Fibroblast of the conjunctiva (primary cell): ENCODE measurements at regions not wholly inside any gene's neighbourhood (a gene's known extent, or its start where the extent isn't known, plus 50 kb on each side); places are given as distances from the start of the nearest gene placed in this dataset.
A peak's percentile ranks its signal among the peaks of the same experiment; 100 is the strongest.

ENCODE experiments used
- DNase-seq: peaks from one replicate; pipeline ENCODE4 v3.0.0-alpha.2; 2010; ENCODE audit warnings: low read depth

DNA sequence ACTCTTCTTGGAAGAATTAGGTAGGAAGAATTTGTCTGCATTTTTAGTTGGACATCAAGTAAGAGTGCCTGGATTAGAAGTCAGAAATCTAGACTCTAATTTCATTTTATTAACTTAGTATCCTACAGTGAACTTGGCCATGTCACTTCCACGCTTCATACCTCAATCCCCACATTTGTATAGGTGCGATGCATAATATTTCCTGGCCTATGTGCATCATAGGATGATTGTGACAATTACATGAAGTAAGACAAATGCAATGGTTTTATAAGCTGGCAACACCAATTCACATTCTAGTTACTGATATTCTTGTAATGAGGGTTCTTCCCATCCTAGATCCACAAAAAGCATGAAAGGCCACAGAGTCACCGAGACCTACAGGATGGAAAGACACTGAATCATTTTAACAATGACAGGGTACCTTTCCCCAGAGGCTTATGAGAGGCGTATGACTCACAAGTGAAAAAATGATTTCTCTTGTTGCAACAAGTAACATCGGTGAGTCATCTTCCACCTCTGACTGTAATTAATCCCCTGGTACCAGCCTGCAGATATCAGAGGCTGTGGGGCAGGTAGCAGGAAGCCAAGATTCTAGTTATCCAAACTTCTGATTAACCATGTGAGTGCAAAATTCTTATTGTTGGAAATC lies 56.0 kb upstream of the OR5AK2 start:
- peak; percentile 2 for DNase-seq

DNA sequence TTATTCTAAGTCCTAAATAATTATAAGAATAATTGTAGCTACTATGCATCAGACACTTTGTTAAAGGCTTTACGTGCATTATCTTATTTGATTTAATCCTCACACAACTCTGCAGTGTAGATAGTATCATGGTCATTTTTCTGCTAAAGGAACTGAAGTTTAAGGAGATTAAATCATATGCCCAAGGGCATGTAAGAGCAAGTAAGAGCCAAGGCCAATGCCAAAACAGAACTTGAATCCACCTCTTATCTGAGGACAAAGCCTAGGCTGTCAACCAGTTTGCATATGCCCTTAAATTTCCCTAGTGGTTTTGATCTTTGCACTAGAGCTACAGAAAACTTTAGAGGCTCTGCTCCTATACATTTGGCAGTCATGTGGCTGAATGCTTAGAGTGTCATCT lies 65.6 kb upstream of the OR5AK2 start:
- DNase-seq: no peak

DNA sequence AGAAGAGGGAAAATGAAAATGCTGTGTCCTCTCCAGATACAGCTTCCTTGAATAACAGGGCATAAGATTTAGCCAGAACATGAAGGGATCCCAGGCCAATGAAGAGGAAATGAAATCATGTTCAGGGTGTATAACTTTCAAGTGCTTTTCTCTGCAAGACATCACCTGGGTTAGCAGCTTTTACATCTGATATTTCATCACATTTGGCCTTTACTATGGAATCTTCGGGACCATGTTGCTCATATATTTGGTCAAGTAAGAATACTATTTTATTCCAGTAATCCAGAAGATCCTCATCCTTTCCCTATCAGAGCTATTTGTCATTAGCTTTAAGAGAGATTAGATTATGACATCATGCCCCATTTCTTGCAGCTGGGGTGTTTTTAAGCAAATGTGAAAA lies 66.3 kb upstream of the OR5AK2 start:
- no peak for DNase-seq

DNA sequence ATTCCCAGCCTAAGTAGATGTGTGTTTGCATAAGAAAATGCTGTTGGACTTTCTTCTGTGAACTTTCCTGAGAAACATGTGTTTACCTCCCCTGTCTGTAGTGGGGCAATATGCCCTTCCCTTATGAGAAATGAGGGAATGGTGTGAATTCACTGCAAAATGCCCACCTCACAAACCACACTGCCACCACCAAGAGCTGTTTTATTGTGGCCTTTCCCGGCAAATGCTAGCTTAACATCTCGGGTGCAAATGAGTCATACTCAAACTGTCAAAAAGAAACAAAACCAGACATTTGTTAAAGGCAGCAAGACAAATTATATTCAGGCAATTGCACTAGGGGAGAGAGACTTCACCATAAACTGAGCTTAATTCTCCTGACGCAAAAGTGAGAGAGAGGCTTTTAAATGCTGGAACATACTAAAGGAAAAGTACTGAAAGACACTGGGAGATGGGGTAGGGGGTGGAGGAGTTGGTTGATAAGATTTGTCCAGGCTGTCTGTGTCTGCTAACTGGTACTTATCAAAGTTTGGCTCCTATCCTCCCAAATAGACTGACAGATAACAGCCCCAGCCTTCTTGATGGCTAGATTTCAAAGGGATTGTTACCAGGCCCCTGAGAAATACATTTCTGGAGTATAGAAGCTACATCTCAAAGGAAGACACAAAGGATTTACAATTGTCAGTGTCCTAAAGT lies 70.9 kb upstream of the OR5AK2 start:
- DNase-seq: no peak

DNA sequence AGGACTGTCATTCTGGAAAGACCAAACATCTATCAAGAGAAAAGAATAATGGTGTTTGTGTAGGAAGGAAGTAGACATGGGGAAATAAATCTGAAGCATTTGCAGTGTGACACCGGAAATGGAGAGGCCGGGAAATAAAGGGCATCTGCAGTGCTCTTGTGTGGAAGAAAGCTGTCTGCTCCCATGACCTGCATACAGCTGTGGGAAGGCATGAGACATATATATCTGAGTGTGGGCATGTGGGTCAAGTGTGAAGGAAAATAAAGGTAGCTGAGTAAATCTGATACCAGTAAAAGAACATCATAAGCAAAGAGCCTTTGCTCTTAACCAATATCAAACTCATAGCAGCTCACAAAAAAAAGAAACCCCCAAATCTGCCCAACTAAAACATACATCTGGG lies 72.1 kb upstream of the OR5AK2 start:
- no peak for DNase-seq

DNA sequence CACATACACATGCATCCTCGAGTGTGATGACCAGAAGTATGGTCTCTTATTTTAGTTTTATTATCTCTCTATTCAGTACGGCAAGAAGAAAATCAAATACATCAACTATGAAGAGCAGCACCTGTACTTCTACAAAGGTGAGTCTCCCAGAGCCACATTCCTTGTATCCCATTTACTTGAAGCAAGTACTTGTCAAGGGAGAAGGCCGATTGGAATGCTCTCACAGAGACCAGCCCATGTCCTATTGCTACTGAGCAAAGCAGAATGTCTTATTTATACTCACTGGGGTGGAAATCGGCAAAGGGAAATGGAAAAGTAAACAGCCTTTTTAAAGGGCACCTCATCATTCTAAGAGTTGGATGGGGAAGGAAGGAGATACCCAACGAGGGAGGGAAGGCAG lies 72.6 kb upstream of the OR5AK2 start:
- DNase-seq: no peak

DNA sequence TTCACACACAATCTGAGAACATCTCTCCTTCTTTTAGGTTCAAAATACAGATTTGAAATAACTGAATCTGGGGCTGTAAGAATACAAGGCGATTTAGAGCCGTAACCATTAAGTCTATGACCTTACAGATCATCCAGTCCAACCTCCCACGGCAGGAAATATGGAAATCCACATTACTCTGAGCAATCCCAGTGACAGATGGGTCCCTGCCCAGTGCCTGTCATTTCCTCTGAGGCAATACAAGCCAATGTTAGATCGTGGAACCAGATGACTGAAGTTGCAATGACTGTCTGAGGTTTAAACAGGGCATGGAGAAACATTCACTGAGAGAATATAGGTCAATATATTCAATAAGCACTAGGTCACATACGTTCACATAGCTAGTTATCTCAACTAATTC lies 77.4 kb upstream of the OR5AK2 start:
- DNase-seq: no peak

DNA sequence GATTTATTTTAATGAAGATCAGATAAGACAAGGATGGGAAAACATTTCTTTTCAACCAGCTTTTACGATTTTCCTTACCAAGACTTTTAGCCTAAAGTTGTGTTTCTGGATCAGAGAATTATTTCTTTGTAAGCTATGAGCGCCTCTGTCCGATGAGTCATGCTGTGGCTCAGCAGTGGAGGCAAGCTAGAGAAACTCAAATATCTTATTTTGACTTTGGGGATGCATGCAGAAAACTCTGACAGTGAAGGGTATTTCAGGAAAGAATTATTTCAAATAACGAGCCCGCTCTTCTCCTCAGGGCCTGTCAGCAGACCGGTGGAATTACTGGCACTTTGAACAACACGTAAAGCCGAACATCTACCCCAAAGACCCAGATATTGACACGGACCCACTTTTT lies 77.9 kb upstream of the OR5AK2 start:
- DNase-seq: no peak

DNA sequence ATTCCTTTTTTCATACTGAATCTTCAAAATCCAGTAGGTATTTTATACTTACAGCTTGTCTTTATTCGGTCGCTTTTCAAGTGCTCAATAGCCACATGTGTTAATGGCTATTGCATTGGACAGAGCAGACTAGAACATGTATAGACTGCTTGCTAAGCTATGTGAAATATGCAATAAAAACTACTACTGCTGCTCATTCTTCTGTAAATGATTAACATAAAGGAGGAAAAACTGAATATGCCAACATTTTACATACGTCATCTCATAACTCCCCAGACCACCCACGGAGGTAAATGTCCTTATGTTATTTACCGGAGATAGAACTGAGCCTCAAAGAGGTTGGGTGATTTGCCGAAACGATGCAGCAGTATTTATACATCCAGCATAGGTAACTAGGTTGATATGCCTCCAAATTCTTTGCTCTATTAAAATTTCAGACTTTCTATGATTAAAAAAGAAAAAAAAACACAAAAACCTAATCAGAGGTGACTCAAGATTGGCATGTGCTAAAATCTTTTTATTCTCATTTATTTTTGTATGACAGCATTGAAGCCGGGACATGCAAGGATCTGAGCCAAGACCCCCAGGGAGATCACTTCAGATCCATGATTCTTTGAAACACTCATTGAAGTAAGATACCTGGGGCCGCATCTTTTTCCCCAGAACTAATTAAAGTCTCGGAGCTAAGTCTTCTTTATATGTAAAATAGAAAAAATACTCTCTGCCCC lies 78.5 kb upstream of the OR5AK2 start:
- DNase-seq: no peak

GRCh38 chr11:56909563-56909962 lies 79.2 kb upstream of the OR5AK2 start:
- DNase-seq: no peak

GRCh38 chr11:56909080-56909479 lies 79.6 kb upstream of the OR5AK2 start:
- DNase-seq: no peak

- DNase-seq: no peak
Observed at GRCh38 chr11:56906683-56907148, 82.0 kb upstream of the OR5AK2 start.

GRCh38 chr11:56905936-56906335 lies 82.8 kb upstream of the OR5AK2 start:
- no peak for DNase-seq

DNA sequence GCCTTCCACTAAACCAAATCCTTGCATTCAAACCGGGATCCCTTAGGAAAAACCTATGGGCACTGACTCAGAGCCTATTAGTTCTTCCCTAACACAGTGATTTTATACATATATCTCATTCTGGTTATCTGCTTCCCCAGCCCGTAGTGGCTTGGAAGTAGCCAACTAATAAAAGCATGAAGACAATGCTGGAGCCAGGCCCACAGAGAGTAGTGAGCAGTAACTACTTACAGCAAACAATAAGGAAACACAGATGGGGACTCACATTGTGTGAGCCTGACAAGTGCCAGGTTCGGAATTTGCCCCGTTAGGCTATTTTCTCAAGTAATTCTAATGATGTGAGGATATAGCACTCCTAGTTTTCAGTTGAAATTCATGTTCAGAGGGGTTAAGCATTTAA lies 83.3 kb upstream of the OR5AK2 start:
- DNase-seq: no peak

DNA sequence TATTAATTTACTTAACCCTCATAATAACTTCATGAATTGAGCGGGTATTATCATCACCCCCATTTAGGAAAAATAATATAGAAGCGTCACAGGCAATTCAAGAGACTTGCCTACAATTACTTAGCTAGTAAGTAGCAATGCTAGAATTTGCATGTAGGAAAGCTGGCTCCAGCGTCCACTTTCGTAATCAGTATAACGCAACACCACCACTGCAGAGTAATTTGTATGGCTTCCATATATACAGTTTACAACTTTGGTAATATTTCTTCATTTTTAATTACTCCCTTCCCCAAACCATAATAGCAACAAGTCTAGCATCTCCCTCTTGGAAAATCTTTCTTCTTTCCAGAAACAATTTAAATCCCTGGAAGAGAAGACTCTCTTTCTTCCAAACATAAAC lies 89.9 kb upstream of the OR5AK2 start:
- DNase-seq: no peak

DNA sequence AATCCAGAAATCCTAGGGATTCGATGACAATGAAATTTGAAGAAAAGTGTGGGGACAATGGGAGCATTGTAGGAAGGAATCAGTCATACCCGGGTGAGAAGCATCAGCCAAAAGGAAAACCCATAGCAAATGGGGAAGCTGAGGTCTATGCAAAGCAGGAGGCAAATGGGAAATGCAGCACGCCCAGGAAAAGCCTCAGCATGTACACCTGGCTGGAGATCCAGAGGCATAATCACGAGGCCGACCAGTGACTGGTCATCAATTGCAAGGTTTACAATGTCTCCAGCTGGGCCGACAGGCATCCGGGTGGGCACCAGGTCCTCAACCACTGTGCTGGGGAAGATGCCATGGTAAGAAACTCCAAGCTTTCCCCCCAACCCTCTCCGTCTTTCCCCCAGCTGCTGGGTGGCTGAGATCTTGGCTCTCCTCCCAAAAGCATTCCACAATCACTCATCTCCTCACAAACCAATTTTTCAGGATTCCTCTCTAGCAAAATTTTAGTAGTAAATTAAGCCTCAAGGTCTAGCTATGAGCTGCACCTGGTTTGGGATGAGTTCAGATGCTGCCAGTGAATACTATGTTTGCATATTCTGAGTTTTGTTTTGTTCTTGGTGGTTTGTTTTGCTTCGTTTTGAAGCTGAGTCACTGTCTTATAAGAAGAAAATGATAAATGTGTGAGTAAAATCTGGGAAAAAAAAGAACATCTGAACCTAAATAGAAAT lies 98.0 kb upstream of the OR5AK2 start:
- no peak for DNase-seq

DNA sequence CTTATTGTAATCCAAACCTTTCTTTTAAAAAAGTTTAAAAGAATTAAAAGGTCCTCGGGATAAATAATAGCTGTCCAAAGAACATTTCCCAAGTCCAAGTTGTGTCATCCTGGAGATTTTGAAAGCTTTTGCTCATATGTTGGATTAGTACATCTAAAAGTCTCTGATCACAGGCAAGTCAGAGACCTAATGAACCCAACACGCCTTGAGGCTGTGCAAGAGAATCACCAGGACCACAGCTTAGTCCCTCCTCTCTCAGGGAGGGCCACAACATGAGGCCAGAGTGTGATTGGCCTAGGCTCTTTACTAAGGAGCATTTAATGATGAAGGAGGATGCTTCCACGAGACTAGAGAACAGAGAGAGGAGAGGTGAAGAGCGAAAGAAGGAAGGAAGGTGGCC lies 98.7 kb upstream of the OR5AK2 start:
- DNase-seq: no peak

DNA sequence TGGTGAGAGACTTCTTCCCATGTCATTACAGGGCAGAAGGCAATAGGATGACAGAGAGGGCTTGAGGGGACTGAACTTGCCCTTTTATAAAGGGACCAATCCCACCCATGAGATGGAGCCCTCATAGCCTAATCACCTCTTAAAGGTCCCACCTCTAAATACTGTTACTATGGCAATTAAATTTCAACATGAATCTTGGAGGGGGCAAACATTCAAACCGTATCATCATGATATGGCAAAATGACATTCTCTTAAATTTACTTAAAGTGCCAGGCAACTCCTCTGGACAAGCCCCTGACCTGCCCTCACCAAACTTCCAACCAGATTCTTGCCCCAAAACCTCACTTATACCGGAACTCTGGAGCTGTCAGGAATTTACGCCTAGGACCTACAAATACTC lies 100.8 kb upstream of the OR5AK2 start:
- no peak for DNase-seq

DNA sequence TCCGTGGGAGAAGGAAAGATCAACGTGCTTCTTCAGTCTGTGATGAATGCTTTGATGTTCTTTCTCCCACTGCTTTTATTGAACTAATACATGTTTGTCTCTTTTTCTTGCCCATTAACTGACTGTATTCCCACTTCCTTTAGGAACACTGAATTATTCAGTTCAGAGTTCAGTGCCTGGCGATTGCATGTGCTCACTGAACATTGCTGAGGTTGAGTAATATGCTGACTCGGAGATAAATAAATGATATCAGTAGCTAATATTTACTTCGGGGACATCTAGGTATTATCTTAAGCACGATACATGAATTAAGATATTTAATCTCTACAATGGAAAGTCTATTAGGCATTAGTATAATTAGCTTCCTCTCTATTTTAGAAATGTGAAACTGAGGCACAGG lies 102.3 kb upstream of the OR5AK2 start:
- DNase-seq: no peak

GRCh38 chr11:56885854-56886253 lies 102.9 kb upstream of the OR5AK2 start:
- DNase-seq: no peak

DNA sequence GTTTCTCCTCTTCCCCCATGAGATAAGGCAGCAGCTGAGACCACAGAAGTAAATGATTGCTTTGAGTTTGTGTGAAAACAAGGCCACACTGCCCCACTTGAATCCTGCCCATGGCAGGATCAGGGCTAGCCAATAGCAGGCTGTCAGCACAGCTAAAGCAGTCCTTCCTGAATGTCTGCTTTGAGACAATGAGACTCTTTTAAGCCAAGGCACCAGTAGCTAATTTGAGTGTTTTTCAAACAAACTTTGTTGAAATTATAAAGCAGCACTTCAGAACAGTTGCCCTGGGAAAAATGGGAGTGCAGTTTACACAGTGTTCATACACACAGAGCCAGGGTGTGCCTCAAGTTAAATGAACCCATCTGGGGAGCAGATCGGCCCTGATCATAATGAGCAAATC lies 103.5 kb upstream of the OR5AK2 start:
- no peak for DNase-seq

DNA sequence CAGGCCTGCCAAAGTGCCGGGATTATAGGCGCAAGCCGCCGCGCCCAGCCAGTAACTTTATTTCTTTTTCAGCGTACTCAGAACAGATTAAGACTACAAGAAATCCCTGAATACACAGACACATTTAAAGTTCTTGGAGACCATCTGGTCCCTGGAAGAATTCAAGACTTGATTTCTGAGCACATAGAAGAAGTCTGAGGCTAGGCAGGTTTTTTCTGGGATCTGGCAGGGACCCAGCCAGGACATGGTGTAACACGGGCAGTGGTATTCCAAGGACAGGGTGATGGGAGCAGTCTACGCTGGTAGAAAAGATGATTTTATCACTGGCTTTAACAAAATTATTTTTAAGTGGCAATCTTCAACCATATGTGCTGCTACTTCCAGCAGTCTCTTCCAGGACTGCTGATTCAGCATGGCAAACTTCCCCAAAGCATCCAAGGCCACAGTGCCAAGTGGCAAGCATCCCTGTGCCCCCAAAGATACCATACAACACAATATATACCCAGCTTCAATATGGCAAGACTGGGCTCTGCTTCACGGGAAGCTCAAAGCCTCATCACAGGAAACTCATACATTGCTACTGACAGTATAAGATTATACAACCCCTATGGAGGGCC lies 105.2 kb upstream of the OR5AK2 start:
- no peak for DNase-seq
